HepG2 (cell line): ENCODE measurements at regions not wholly inside any gene's neighbourhood (a gene's known extent, or its start where the extent isn't known, plus 50 kb on each side); places are given as distances from the start of the nearest gene placed in this dataset.

Source experiments
- ATAC-seq: fragments of 200-7000 bp; cut with Tn5 transposase; 3 replicates; pipeline ENCODE4 v1.9.1; 2020; ENCODE audit warnings: mild to moderate bottlenecking, moderate library complexity
- BruUV-seq: library from RNA; stranded (reverse); fragments of 400-500 nt; replicated peaks from 2 replicates; lab custom pipeline; 2021; lab: Mats Ljungman, UMichigan
- CTCF ChIA-PET: fragments of 300-600 bp; formaldehyde crosslinking; extraction: SDS; loops from one replicate; lab custom pipeline; 2021; ENCODE audit warnings: low total read pairs, inconsistent platforms, low intra/inter-chr PET ratio; lab: Yijun Ruan, JAX
- POLR2A ChIA-PET: fragments of 350-600 bp; sonication (Branson Sonifier 250); formaldehyde crosslinking; loops from one replicate; lab custom pipeline; 2020; ENCODE audit warnings: antibody characterized with exemption, inconsistent platforms; lab: Yijun Ruan, JAX
- DNase-seq: peaks from one replicate; pipeline ENCODE4 v3.0.0-alpha.2; 2015; ENCODE audit warnings: low spot score
- FAIRE-seq: peaks from 3 replicates; lab custom pipeline; 2011; peaks lifted over from hg19 to GRCh38; lab: Jason Lieb, UNC
- H2AFZ ChIP-seq: one replicate; pipeline ENCODE4 v1.6.1; 2011; ENCODE audit warnings: low read length, inconsistent platforms
- H3K27ac ChIP-seq: fragments of 300-600 bp; 3 replicates; pipeline ENCODE4 v1.8.0; 2011; ENCODE audit warnings: mixed run types, mild to moderate bottlenecking, mixed read lengths, low read length, inconsistent platforms; ENCODE audit not compliant: insufficient read depth; ENCODE audit errors: extremely low read length
- H3K27me3 ChIP-seq, 2 experiments: fragments of 200-600 bp in 1 of 2; 2 replicates in 1 of 2; 3 replicates in 1 of 2; pipeline versions ENCODE4 v1.6.0 to v1.8.0; 2011; ENCODE audit warnings: low read length in 2 of 2, mild to moderate bottlenecking in 2 of 2, moderate library complexity in 2 of 2, inconsistent platforms in 1 of 2; ENCODE audit not compliant: insufficient read depth in 2 of 2, control insufficient read depth in 1 of 2
- H3K36me3 ChIP-seq, 2 experiments: fragments of 200-600 bp in 1 of 2; replicated peaks in 1 of 2; 2 replicates in 1 of 2; 3 replicates in 1 of 2; pipeline versions ENCODE4 v1.5.1 to v1.8.0; 2011; ENCODE audit warnings: low read length in 2 of 2, inconsistent platforms in 1 of 2; ENCODE audit not compliant: insufficient read depth in 2 of 2, control insufficient read depth in 1 of 2
- H3K4me1 ChIP-seq: 2 replicates; pipeline ENCODE4 v1.5.1; 2012; ENCODE audit warnings: low read length, inconsistent platforms; ENCODE audit not compliant: insufficient read depth
- H3K4me2 ChIP-seq: 2 replicates; pipeline ENCODE4 v1.6.0; 2011; ENCODE audit warnings: low read depth, low read length, inconsistent platforms
- H3K4me3 ChIP-seq, 3 experiments: fragments of 200-600 bp in 1 of 3; sonication (generic), shearing (Covaris generic) in 1 of 3; replicated peaks in 1 of 3; 2 replicates each; pipeline ENCODE4 v1.5.1; 2011 to 2016; ENCODE audit warnings: low read length in 3 of 3, inconsistent platforms in 2 of 3, low read depth in 2 of 3, mild to moderate bottlenecking in 2 of 3, control low read depth in 1 of 3, mixed read lengths in 1 of 3; ENCODE audit not compliant: insufficient read depth in 1 of 3
- H3K79me2 ChIP-seq: one replicate; pipeline ENCODE4 v1.6.1; 2011; ENCODE audit warnings: low read length, inconsistent platforms; ENCODE audit not compliant: insufficient read depth
- H3K9ac ChIP-seq: 2 replicates; pipeline ENCODE4 v1.6.0; 2011; ENCODE audit warnings: mild to moderate bottlenecking, low read depth, low read length, inconsistent platforms; ENCODE audit not compliant: insufficient read depth
- H3K9me3 ChIP-seq: 2 replicates; pipeline ENCODE4 v1.5.1; 2012; ENCODE audit warnings: mild to moderate bottlenecking, low read length
- H4K20me1 ChIP-seq: 2 replicates; pipeline ENCODE4 v1.6.0; 2011; ENCODE audit warnings: inconsistent platforms, mild to moderate bottlenecking, low read length, moderate library complexity; ENCODE audit not compliant: insufficient read depth
- DNMT3B ChIP-seq: conservative IDR thresholded peaks from 2 replicates; pipeline ENCODE4 v1.6.1; 2016; ENCODE audit warnings: missing biosample characterization, control low read depth
- ESRRA ChIP-seq: sonication (generic); formaldehyde crosslinking; IDR thresholded peaks from 2 replicates; pipeline ENCODE4 v1.5.1; 2020; ENCODE audit warnings: mild to moderate bottlenecking, low read depth, missing genetic modification reagents
- NBN ChIP-seq: fragments of 450-650 bp; conservative IDR thresholded peaks from 2 replicates; pipeline ENCODE4 v1.6.1; 2017
- SNAI1 ChIP-seq: sonication (generic); formaldehyde crosslinking; IDR thresholded peaks from 2 replicates; pipeline ENCODE4 v1.5.0; 2020; ENCODE audit warnings: mild to moderate bottlenecking, missing genetic modification reagents, borderline replicate concordance
- ZNF747 ChIP-seq: sonication (generic); formaldehyde crosslinking; IDR thresholded peaks from 2 replicates; pipeline ENCODE4 v1.8.1; 2023; ENCODE audit warnings: missing genetic modification reagents, mild to moderate bottlenecking, borderline replicate concordance
- ZNF773 ChIP-seq: sonication (generic); formaldehyde crosslinking; IDR thresholded peaks from 2 replicates; pipeline ENCODE4 v1.4.0; 2020; ENCODE audit warnings: missing genetic modification reagents, borderline replicate concordance
- WGBS: methylation state at CpG from one replicate; pipeline ENCODE4 v1.1.6; 2017; ENCODE audit warnings: low lambda C conversion rate; 5-methylcytosine and 5-hydroxymethylcytosine counted together
- in situ Hi-C: cut with HindIII; loops from 2 replicates; pipeline ENCODE4 v1.10.0; 2017; ENCODE audit warnings: low pct_unique_long_range_greater_than_20kb; ENCODE audit not compliant: extremely low pct_ligation_motif_present
- intact Hi-C: fragments of 100-400 bp; cut with micrococcal nuclease; formaldehyde crosslinking; loops from one replicate; pipeline ENCODE4 v1.10.0; 2022; ENCODE audit not compliant: unreplicated experiment
- TF ChIP-seq, protein P1 (sequence below), 2 experiments: sonication (generic) in 1 of 2; formaldehyde crosslinking in 1 of 2; IDR thresholded peaks; 2 replicates each; pipeline versions ENCODE4 v1.6.1 to v1.9.0; 2014 to 2022; ENCODE audit warnings: antibody characterized with exemption in 1 of 2, borderline replicate concordance in 1 of 2, inconsistent platforms in 1 of 2, low read depth in 1 of 2, missing genetic modification reagents in 1 of 2
- TF ChIP-seq, protein P2 (sequence below): sonication (generic); formaldehyde crosslinking; IDR thresholded peaks from 2 replicates; pipeline ENCODE4 v1.4.0; 2020; ENCODE audit warnings: mild to moderate bottlenecking, missing genetic modification reagents

DNA sequence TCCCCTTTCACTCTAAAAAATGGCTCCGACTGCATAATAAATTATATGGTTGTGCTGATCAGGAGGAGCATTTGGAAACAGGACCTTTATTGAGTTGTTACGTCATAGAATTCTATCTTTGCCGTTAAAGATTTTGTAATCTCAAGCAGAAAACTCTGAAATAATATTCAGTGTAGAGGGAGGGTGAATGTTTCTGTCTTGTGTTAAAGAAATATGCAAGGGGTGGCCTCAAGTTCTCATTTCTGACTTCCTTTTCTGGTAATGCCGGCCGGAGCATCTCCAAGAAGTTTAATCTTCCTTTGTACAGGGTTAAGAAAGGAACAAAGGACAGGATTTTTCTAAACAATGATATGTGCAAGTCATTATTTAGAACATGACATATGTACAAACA lies 165.1 kb downstream of the SLC38A4 start:
- Histone ChIP-seq H3K4me2 (0 out of 2 replicates have a peak overlapping the region, but pooled peaks have one; percentile 21), H4K20me1 (no peaks in the 10 kb centered on the region), H3K9me3 (no peaks in the 10 kb centered on the region), H3K27ac (peak overlapping the region; percentile 5), H3K9ac (no peak overlapping the region), H2AFZ (no peak overlapping the region), H3K27me3 (no peaks in the 10 kb centered on the region), H3K4me3 (no peak overlapping the region), H3K79me2 (no peaks in the 10 kb centered on the region), H3K36me3 (no peaks in the 10 kb centered on the region; a peak in 1 of 5 replicates), H3K4me1 (peaks cover 47% of the 10 kb centered on the region)
- no TSS peak for BruUV-seq
- intact Hi-C loops (loop anchor here (1.0 to 2.0 kb wide), 3 partner anchors 166 to 287 kb away; no protein-coding TSS in a partner anchor), in situ Hi-C loops (loop anchor here (5.0 to 10.0 kb wide), 2 partner anchors 136 to 288 kb away; partner anchors contain the start of gene SLC38A2)
- no peak for ATAC-seq
- no peak for FAIRE-seq
- WGBS, result 85% methylated on average over 5 of the region's 5 CpGs
- POLR2A ChIA-PET, result interaction anchor here (0.6 to 1.1 kb wide), 8 partner anchors 75 to 304 kb away, joined by 3 to 9 read pairs (median 4); no protein-coding TSS in a partner anchor
- CTCF ChIA-PET, result interaction anchor here (1.2 kb wide), 1 partner anchor 287 kb away, joined by 3 read pairs; no protein-coding TSS in a partner anchor
- no peak for DNase-seq
- TF ChIP-seq ZNF747 (no peak), ESRRA (CRISPR knock-in tag) (no peak), NBN (no peak), DNMT3B (CRISPR knock-in tag) (no peak), SNAI1 (no peak), ZNF773 (CRISPR knock-in tag) (no peak)
- TF ChIP-seq, protein P1, sequence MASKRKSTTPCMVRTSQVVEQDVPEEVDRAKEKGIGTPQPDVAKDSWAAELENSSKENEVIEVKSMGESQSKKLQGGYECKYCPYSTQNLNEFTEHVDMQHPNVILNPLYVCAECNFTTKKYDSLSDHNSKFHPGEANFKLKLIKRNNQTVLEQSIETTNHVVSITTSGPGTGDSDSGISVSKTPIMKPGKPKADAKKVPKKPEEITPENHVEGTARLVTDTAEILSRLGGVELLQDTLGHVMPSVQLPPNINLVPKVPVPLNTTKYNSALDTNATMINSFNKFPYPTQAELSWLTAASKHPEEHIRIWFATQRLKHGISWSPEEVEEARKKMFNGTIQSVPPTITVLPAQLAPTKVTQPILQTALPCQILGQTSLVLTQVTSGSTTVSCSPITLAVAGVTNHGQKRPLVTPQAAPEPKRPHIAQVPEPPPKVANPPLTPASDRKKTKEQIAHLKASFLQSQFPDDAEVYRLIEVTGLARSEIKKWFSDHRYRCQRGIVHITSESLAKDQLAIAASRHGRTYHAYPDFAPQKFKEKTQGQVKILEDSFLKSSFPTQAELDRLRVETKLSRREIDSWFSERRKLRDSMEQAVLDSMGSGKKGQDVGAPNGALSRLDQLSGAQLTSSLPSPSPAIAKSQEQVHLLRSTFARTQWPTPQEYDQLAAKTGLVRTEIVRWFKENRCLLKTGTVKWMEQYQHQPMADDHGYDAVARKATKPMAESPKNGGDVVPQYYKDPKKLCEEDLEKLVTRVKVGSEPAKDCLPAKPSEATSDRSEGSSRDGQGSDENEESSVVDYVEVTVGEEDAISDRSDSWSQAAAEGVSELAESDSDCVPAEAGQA (IDR thresholded peaks at IDR 0.05; ENCODE audit: low read depth), result no peak
- TF ChIP-seq, protein P1 (CRISPR knock-in tag; IDR thresholded peaks at IDR 0.05; ENCODE audit: borderline replicate concordance), result no peak
- TF ChIP-seq, protein P2, sequence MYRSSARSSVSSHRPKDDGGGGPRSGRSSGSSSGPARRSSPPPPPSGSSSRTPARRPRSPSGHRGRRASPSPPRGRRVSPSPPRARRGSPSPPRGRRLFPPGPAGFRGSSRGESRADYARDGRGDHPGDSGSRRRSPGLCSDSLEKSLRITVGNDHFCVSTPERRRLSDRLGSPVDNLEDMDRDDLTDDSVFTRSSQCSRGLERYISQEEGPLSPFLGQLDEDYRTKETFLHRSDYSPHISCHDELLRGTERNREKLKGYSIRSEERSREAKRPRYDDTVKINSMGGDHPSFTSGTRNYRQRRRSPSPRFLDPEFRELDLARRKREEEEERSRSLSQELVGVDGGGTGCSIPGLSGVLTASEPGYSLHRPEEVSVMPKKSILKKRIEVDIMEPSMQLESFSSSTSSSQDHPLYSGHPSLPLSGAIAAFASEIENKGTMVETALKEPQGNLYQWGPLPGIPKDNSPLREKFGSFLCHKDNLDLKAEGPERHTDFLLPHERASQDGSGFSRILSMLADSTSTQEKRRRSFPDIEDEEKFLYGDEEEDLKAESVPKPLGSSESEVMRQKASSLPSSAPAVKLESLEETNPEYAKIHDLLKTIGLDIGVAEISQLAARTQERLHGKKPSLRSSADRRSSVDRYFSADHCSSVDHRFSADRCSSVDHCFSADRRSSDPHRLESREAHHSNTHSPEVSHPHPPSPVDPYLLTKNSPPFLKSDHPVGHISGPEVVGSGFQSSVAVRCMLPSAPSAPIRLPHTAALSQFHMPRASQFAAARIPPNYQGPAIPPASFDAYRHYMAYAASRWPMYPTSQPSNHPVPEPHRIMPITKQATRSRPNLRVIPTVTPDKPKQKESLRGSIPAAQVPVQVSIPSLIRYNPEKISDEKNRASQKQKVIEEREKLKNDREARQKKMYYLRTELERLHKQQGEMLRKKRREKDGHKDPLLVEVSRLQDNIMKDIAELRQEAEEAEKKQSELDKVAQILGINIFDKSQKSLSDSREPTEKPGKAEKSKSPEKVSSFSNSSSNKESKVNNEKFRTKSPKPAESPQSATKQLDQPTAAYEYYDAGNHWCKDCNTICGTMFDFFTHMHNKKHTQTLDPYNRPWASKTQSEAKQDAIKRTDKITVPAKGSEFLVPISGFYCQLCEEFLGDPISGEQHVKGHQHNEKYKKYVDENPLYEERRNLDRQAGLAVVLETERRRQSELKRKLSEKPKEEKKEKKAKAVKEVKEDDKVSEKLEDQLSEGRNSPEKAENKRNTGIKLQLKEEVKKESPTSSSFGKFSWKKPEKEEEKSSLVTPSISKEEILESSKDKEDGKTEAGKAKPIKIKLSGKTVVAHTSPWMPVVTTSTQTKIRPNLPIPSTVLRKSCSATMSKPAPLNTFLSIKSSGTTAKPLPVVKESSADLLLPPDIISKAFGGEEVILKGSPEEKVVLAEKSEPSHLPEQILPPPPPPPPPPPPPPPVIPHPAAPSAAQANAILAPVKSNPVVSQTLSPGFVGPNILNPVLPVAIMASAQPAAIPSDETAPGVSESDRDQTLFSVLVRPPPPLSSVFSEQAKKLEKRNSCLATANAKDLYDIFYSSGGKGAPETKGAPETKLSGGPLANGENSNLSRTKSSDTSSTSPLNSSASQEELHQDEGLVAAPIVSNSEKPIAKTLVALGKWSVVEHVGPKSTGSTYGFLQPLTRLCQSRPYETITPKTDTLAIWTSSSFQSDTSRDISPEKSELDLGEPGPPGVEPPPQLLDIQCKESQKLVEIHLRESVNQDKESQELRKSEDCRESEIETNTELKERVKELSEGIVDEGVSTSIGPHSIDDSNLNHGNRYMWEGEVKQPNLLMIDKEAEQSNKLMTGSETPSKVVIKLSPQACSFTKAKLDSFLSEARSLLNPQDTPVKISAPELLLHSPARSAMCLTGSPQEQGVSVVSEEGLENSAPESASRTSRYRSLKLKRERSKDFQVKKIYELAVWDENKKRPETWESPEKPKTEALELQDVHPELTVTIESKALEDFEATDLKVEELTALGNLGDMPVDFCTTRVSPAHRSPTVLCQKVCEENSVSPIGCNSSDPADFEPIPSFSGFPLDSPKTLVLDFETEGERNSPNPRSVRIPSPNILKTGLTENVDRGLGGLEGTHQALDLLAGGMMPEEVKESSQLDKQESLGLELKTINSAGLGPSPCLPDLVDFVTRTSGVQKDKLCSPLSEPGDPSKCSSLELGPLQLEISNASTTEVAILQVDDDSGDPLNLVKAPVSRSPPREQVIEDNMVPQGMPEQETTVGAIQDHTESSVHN (CRISPR knock-in tag), result no peak
